ENCODE measurements at regions not wholly inside any gene's neighbourhood (a gene's known extent, or its start where the extent isn't known, plus 50 kb on each side); places are given as distances from the start of the nearest gene placed in this dataset.

GRCh38 chr7:125358551-125359167 lies 429.0 kb upstream of the POT1 start:
- no peak for TF ChIP-seq POLR2A (IDR thresholded peaks at IDR 0.05)
- no peak for TF ChIP-seq CTCF (IDR thresholded peaks at IDR 0.05)
- intact Hi-C loops (cut with DNase I; ENCODE audit: low total_unique reads) = no loop called here
- Histone ChIP-seq H3K4me3 (no peak overlapping the region), H3K4me1 (no peaks in the 10 kb centered on the region), H3K27me3 (no peaks in the 10 kb centered on the region), H3K27ac (no peak overlapping the region), H3K9me3 (no peaks in the 10 kb centered on the region), H3K36me3 (ENCODE audit: low read depth, missing control alignments) (no peaks in the 10 kb centered on the region)
- DNase-seq = no peak
- WGBS, 2 donors = 60 to 62% methylated on average over 3 of the region's 3 CpGs

DNA sequence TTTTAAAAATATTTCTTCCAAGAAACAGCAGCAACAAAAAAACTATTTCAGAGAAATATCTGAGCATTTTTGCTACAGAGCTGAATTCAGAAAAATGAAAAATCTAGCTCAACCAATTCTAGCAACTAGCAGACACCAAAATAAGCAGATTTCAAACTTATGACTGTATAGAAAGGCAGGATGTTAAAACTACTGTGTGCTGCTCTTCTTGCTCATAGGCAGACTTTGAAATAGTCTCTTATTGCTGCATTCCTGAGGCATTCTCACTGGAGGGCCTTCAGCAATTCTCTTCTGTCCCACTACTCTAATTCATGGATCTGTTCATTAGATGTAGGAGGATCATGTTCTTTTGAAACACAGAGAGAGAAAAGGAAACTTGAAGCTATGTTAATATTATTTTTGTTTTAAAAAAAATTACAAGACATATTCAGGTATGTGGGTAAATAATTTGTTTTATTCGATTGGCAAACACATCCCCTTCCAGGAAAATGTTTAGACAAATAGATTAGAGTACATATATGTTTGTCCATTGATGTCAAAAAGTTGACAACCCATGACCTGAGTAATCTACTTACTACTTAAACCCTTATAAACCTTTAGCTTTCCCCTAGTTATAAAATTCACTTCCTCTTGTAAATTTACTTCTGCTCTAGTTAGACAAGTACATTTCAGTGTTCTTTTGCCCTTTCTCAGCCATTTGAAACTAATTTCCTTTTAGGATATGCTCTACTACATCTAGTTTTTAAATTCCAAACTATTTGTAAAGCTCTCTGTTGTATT lies 428.2 kb upstream of the POT1 start:
- no peak for DNase-seq
- H3K4me1 ChIP-seq = no peaks in the 10 kb centered on the region
- no peak for TF ChIP-seq CTCF (IDR thresholded peaks at IDR 0.05)
- no peak for TF ChIP-seq POLR2A (IDR thresholded peaks at IDR 0.05)
- H3K36me3 ChIP-seq (ENCODE audit: low read depth, missing control alignments) = no peaks in the 10 kb centered on the region
- intact Hi-C loops (cut with DNase I; ENCODE audit: low total_unique reads) = no loop called here
- WGBS, 2 donors = 85 to 86% methylated on average over 1 of the region's 1 CpG
- H3K4me3 ChIP-seq = no peak overlapping the region
- no peaks in the 10 kb centered on the region for H3K9me3 ChIP-seq
- H3K27me3 ChIP-seq = no peaks in the 10 kb centered on the region
- no peak overlapping the region for H3K27ac ChIP-seq

DNA sequence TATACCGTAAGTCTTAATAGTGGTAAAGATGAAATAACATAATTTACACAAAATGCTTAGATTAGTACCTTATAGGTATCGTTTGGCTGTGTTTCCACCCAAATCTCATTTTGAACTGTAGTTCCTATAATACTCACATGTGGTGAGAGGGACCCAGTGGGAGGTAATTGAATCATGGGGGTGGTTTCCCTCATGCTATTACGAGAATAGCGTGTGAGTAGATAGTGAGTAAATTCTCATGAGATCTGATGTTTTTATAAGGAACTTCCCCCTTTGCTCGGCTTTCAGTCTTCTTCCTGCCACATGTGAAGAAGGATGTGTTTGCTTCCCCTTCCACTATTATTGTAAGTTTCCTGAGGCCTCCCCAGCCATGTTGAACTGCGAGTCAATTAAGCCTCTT lies 426.3 kb upstream of the POT1 start:
- 40 to 47% methylated on average over 6 of the region's 6 CpGs for WGBS, 2 donors
- no peaks in the 10 kb centered on the region for H3K36me3 ChIP-seq (ENCODE audit: low read depth, missing control alignments)
- no peak overlapping the region for H3K4me3 ChIP-seq
- no peaks in the 10 kb centered on the region for H3K9me3 ChIP-seq
- H3K4me1 ChIP-seq = no peaks in the 10 kb centered on the region
- no peak for DNase-seq
- intact Hi-C loops (cut with DNase I; ENCODE audit: low total_unique reads) = no loop called here
- TF ChIP-seq CTCF (IDR thresholded peaks at IDR 0.05) (no peak), POLR2A (IDR thresholded peaks at IDR 0.05) (no peak)
- no peaks in the 10 kb centered on the region for H3K27me3 ChIP-seq
- H3K27ac ChIP-seq = no peak overlapping the region

GRCh38 chr7:125347269-125347668 lies 417.6 kb upstream of the POT1 start:
- no peak for DNase-seq
- H3K27ac ChIP-seq = no peak overlapping the region
- intact Hi-C loops (cut with DNase I; ENCODE audit: low total_unique reads) = no loop called here
- no peaks in the 10 kb centered on the region for H3K4me1 ChIP-seq
- no peaks in the 10 kb centered on the region for H3K36me3 ChIP-seq (ENCODE audit: low read depth, missing control alignments)
- H3K27me3 ChIP-seq = no peaks in the 10 kb centered on the region
- H3K9me3 ChIP-seq = no peaks in the 10 kb centered on the region
- no peak for TF ChIP-seq POLR2A (IDR thresholded peaks at IDR 0.05)
- TF ChIP-seq CTCF (IDR thresholded peaks at IDR 0.05) = no peak
- 75 to 82% methylated on average over 6 of the region's 6 CpGs for WGBS, 2 donors
- H3K4me3 ChIP-seq = no peak overlapping the region

- intact Hi-C loops (cut with DNase I; ENCODE audit: low total_unique reads) = no loop called here
- H3K27me3 ChIP-seq = no peaks in the 10 kb centered on the region
- no peak for TF ChIP-seq CTCF (IDR thresholded peaks at IDR 0.05)
- H3K4me1 ChIP-seq = no peaks in the 10 kb centered on the region
- H3K9me3 ChIP-seq = no peaks in the 10 kb centered on the region
- no peaks in the 10 kb centered on the region for H3K36me3 ChIP-seq (ENCODE audit: low read depth, missing control alignments)
- DNase-seq = no peak
- no peak overlapping the region for H3K4me3 ChIP-seq
- 92% methylated on average over 4 of the region's 4 CpGs for WGBS, 2 donors
- no peak overlapping the region for H3K27ac ChIP-seq
These were observed 408.5 kb upstream of the POT1 start for GRCh38 chr7:125338110-125338509.

All from testis (tissue), 2 donors.